Nephron progenitor cell (in vitro differentiated cells): ENCODE measurements at regions not wholly inside any gene's neighbourhood (a gene's known extent, or its start where the extent isn't known, plus 50 kb on each side); places are given as distances from the start of the nearest gene placed in this dataset.
A peak's percentile ranks its signal among the peaks of the same experiment; 100 is the strongest.

Experiments used
- DNase-seq: peaks from one replicate; pipeline ENCODE4 v3.0.0; 2021
- H3K27ac Mint-ChIP-seq: 2 replicates; pipeline ENCODE4 v1.8.0; 2021; ENCODE audit warnings: mild to moderate bottlenecking, moderate library complexity, mixed read lengths
- H3K27me3 Mint-ChIP-seq: 2 replicates; pipeline ENCODE4 v1.8.0; 2021; ENCODE audit warnings: mild to moderate bottlenecking, low read depth, mixed read lengths; ENCODE audit not compliant: poor library complexity
- H3K36me3 Mint-ChIP-seq: 2 replicates; pipeline ENCODE4 v1.8.0; 2021; ENCODE audit warnings: low read depth, mixed read lengths
- H3K4me1 Mint-ChIP-seq: 2 replicates; pipeline ENCODE4 v1.8.0; 2021; ENCODE audit warnings: mixed read lengths
- H3K4me3 Mint-ChIP-seq: 2 replicates; pipeline ENCODE4 v1.8.0; 2021; ENCODE audit warnings: mild to moderate bottlenecking, moderate library complexity, mixed read lengths
- H3K9me3 Mint-ChIP-seq: 2 replicates; pipeline ENCODE4 v1.8.0; 2021; ENCODE audit warnings: mild to moderate bottlenecking, moderate library complexity, mixed read lengths
- CTCF ChIP-seq: fragments of 200-600 bp; sonication (generic); IDR thresholded peaks from 2 replicates; pipeline ENCODE4 v1.5.0; 2021; ENCODE audit warnings: antibody characterized with exemption

GRCh38 chr1:5428351-5428750 is 563.9 kb downstream of the NPHP4 start:
- H3K9me3 Mint-ChIP-seq, result no peaks in the 10 kb centered on the region
- H3K4me3 Mint-ChIP-seq, result no peak overlapping the region
- H3K36me3 Mint-ChIP-seq, result no peaks in the 10 kb centered on the region
- H3K4me1 Mint-ChIP-seq, result peaks cover 28% of the 10 kb centered on the region
- TF ChIP-seq CTCF, result no peak
- H3K27me3 Mint-ChIP-seq, result peaks cover 49% of the 10 kb centered on the region
- no peak for DNase-seq
- no peak overlapping the region for H3K27ac Mint-ChIP-seq

GRCh38 chr1:5427026-5427613 is 565.1 kb downstream of the NPHP4 start:
- H3K27me3 Mint-ChIP-seq, result peaks cover 49% of the 10 kb centered on the region
- no peaks in the 10 kb centered on the region for H3K36me3 Mint-ChIP-seq
- no peaks in the 10 kb centered on the region for H3K9me3 Mint-ChIP-seq
- no peak overlapping the region for H3K4me3 Mint-ChIP-seq
- no peak for DNase-seq
- H3K4me1 Mint-ChIP-seq, result peaks cover 39% of the 10 kb centered on the region
- H3K27ac Mint-ChIP-seq, result no peak overlapping the region
- TF ChIP-seq CTCF, result no peak

DNA sequence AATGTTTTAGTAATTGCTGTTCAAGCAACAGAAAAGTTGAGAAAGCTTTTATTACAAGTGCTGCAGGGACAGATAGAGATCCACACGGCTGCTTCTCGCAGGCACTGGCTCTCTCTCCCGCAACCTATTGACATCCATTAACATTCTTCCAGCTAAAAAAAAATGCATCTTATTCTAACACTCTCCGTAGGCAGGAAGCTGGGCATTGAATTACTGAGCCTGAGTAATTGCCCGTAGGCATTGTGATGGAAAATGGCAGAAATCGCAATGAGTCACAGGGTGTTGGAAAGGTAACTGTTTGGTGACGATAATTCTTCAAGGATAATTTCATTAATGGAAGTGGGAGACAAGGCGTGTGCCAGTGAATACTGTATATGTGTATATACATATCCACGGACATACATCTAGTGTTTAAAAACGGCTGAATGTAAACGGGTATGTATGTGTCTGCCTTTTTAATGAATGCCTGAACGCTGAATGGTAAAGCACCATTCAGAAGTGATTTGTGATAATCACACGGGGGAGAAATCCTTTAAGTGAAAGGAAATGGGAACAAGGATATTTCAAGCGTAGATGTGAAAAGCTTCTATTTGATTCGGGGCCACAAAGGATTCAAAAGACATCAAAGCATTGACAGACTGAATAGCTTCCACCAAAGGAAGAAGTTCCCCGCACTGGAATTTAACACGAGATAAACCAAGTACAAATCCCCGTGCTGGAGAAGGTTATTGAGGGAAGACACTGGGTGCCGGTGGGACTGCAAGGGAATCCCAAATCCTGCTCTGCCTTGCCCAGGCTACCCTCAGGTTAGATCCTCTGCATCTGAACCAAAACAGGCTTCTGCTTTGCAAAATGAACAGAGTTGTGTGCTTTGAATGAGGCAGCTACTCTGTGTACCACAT is 567.2 kb downstream of the NPHP4 start:
- DNase-seq, result no peak
- TF ChIP-seq CTCF, result no peak
- H3K9me3 Mint-ChIP-seq, result no peaks in the 10 kb centered on the region
- H3K4me3 Mint-ChIP-seq, result peak overlapping the region; percentile 19
- H3K27ac Mint-ChIP-seq, result no peak overlapping the region
- no peaks in the 10 kb centered on the region for H3K36me3 Mint-ChIP-seq
- H3K4me1 Mint-ChIP-seq, result peaks cover 33% of the 10 kb centered on the region
- H3K27me3 Mint-ChIP-seq, result peaks cover 47% of the 10 kb centered on the region

DNA sequence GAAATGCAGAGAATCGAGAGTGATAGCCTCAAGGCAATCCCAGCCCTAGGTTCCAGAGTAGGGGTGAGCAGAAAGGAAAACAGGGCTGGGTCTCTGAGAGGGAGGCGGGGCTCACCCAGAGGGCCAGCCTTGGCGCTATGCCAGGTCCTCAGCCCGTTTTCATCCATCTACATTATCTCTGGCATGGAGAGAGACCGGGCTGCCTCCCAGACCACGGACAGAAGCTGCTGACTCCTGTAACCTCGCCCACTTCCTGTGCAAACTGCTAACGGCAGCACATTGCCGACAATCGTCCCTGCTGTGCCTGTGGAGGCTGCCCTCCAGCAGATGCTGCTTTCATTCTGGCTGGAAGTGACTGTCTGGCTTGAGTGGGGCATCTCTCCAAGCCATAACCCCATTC is 569.1 kb downstream of the NPHP4 start:
- H3K27me3 Mint-ChIP-seq, result peaks cover 38% of the 10 kb centered on the region
- H3K4me1 Mint-ChIP-seq, result peaks cover 33% of the 10 kb centered on the region
- peak overlapping the region; percentile 75 for H3K27ac Mint-ChIP-seq
- no peak for TF ChIP-seq CTCF
- no peak overlapping the region for H3K4me3 Mint-ChIP-seq
- no peaks in the 10 kb centered on the region for H3K36me3 Mint-ChIP-seq
- H3K9me3 Mint-ChIP-seq, result no peaks in the 10 kb centered on the region
- no peak for DNase-seq

- Mint-ChIP-seq H3K4me3 (no peak overlapping the region), H3K4me1 (peaks cover 23% of the 10 kb centered on the region), H3K27ac (no peak overlapping the region), H3K36me3 (no peaks in the 10 kb centered on the region), H3K27me3 (peaks cover 15% of the 10 kb centered on the region), H3K9me3 (no peaks in the 10 kb centered on the region)
- DNase-seq, result no peak
- no peak for TF ChIP-seq CTCF
These were observed 572.7 kb downstream of the NPHP4 start for GRCh38 chr1:5419501-5419900.
